ENCODE measurements at regions not wholly inside any gene's neighbourhood (a gene's known extent, or its start where the extent isn't known, plus 50 kb on each side); places are given as distances from the start of the nearest gene placed in this dataset.
"Not testable (repeated sequence)": the region's sequence is repeated elsewhere in the genome, so short reads cannot be mapped to it uniquely, and the experiment has no call there.

GRCh38 chr3:170670504-170670903 lies 84.6 kb upstream of the SLC7A14 start:
- ChIA-PET CTCF (no interaction called here), POLR2A (no interaction called here)
- no TSS peak for BruUV-seq (replicated peaks)
- Histone ChIP-seq H3K27me3 (ENCODE audit: control insufficient read depth, insufficient read depth, low read length) (no peaks in the 10 kb centered on the region), H3K4me1 (ENCODE audit: control insufficient read depth, insufficient read depth, low read length) (no peaks in the 10 kb centered on the region), H3K4me3 (ENCODE audit: low read depth in 2 of 2, low read length in 2 of 2) (no peak overlapping the region), H3K36me3 (ENCODE audit: control insufficient read depth, insufficient read depth, low read length) (no peaks in the 10 kb centered on the region), H3K27ac (ENCODE audit: low read length) (no peak overlapping the region), H3K9me3 (ENCODE audit: control insufficient read depth, insufficient read depth, low read depth, low read length) (no peaks in the 10 kb centered on the region)
- no peak for ATAC-seq
- in situ Hi-C loops (cut with HindIII; ENCODE audit: low pct_unique_long_range_greater_than_20kb, low sequenced_read_pairs) (no loop called here), intact Hi-C loops (cut with micrococcal nuclease; ENCODE audit: unreplicated experiment) (no loop called here)
- DNase-seq (ENCODE audit: low read depth, low spot score) = no peak
- no peak for TF ChIP-seq SIN3A (IDR thresholded peaks at IDR 0.05; ENCODE audit: borderline replicate concordance, insufficient read depth, low read depth, low read length)
- TF ChIP-seq POLR2AphosphoS5 (IDR thresholded peaks at IDR 0.05; ENCODE audit: low read depth, low read length) = no peak
- TF ChIP-seq TCF7L2 (IDR thresholded peaks at IDR 0.05; ENCODE audit: low read depth, low read length) = no peak
- no peak for TF ChIP-seq CTCF (IDR thresholded peaks at IDR 0.05)
- TF ChIP-seq REST (IDR thresholded peaks at IDR 0.05; ENCODE audit: insufficient read depth in 1 of 2, low read depth in 2 of 2, low read length in 1 of 2) = no peak

GRCh38 chr3:170662986-170663385 lies 77.1 kb upstream of the SLC7A14 start:
- intact Hi-C loops (cut with micrococcal nuclease; ENCODE audit: unreplicated experiment); ATAC-seq; CTCF ChIA-PET; DNase-seq (ENCODE audit: low read depth, low spot score); H3K36me3 ChIP-seq (ENCODE audit: control insufficient read depth, insufficient read depth, low read length); in situ Hi-C loops (cut with HindIII; ENCODE audit: low pct_unique_long_range_greater_than_20kb, low sequenced_read_pairs); H3K9me3 ChIP-seq (ENCODE audit: control insufficient read depth, insufficient read depth, low read depth, low read length); POLR2A ChIA-PET; H3K4me1 ChIP-seq (ENCODE audit: control insufficient read depth, insufficient read depth, low read length); H3K4me3 ChIP-seq (ENCODE audit: low read depth in 2 of 2, low read length in 2 of 2); BruUV-seq (replicated peaks); H3K27ac ChIP-seq (ENCODE audit: low read length); H3K27me3 ChIP-seq (ENCODE audit: control insufficient read depth, insufficient read depth, low read length): not testable (repeated sequence)

GRCh38 chr3:170660139-170660538 lies 74.3 kb upstream of the SLC7A14 start:
- Histone ChIP-seq H3K9me3 (ENCODE audit: control insufficient read depth, insufficient read depth, low read depth, low read length) (no peaks in the 10 kb centered on the region), H3K27ac (ENCODE audit: low read length) (no peak overlapping the region), H3K4me1 (ENCODE audit: control insufficient read depth, insufficient read depth, low read length) (no peaks in the 10 kb centered on the region), H3K36me3 (ENCODE audit: control insufficient read depth, insufficient read depth, low read length) (no peaks in the 10 kb centered on the region), H3K27me3 (ENCODE audit: control insufficient read depth, insufficient read depth, low read length) (no peaks in the 10 kb centered on the region), H3K4me3 (ENCODE audit: low read depth in 2 of 2, low read length in 2 of 2) (no peak overlapping the region)
- ChIA-PET POLR2A (no interaction called here), CTCF (no interaction called here)
- no peak for TF ChIP-seq TCF7L2 (IDR thresholded peaks at IDR 0.05; ENCODE audit: low read depth, low read length)
- no peak for TF ChIP-seq POLR2AphosphoS5 (IDR thresholded peaks at IDR 0.05; ENCODE audit: low read depth, low read length)
- no peak for TF ChIP-seq REST (IDR thresholded peaks at IDR 0.05; ENCODE audit: insufficient read depth in 1 of 2, low read depth in 2 of 2, low read length in 1 of 2)
- TF ChIP-seq CTCF (IDR thresholded peaks at IDR 0.05) = no peak
- no peak for TF ChIP-seq SIN3A (IDR thresholded peaks at IDR 0.05; ENCODE audit: borderline replicate concordance, insufficient read depth, low read depth, low read length)
- in situ Hi-C loops (cut with HindIII; ENCODE audit: low pct_unique_long_range_greater_than_20kb, low sequenced_read_pairs) = no loop called here
- no TSS peak for BruUV-seq (replicated peaks)
- intact Hi-C loops (cut with micrococcal nuclease; ENCODE audit: unreplicated experiment) = no loop called here
- DNase-seq (ENCODE audit: low read depth, low spot score) (no peak), ATAC-seq (no peak)

Measured in Panc1 (cell line).